ENCODE measurements at regions not wholly inside any gene's neighbourhood (a gene's known extent, or its start where the extent isn't known, plus 50 kb on each side); places are given as distances from the start of the nearest gene placed in this dataset.

DNA sequence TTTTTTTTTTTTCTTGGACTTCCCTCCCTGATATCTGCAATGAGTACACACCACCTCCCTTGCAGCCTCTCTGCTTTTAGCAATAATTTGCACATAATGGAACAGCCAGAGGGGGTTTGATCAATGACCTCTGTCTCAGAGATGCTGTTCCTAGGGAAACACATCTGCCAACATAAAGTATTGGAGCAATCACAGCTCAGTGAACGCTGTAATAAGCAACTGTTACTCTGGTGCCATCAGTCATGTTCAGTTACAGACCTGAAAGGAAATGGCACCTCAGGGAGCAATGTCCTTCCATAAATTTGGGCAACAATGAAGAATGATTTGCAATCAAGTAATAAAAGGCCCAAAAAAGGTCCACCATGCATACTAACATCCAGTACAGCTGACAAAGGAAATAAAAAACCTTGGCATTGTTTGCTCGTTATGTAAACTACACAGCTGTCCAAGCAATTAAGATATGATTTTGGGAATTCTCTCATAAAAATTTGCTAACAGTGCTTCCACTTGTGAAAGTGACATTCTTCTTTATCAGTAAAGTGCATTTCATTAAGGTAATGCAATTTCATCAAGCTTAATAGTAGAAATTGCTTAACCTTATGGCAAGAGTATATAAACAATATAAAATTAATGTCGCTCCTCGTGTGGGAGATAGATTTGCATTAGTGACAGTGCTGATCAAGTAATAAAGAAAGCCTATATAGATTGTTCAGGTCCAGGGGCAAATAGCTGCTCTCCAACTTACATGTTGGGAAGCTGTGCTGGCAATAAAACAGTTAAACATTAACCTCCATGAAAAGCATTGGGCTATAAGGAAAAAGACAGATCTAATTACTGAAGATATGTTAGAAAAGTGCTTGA is 167.8 kb downstream of the RASEF start:
- CTCF ChIA-PET = no interaction called here
- POLR2A ChIA-PET (ENCODE audit: low non-redundant PET) = no interaction called here
- intact Hi-C loops (cut with micrococcal nuclease; ENCODE audit: unreplicated experiment) = no loop called here

DNA sequence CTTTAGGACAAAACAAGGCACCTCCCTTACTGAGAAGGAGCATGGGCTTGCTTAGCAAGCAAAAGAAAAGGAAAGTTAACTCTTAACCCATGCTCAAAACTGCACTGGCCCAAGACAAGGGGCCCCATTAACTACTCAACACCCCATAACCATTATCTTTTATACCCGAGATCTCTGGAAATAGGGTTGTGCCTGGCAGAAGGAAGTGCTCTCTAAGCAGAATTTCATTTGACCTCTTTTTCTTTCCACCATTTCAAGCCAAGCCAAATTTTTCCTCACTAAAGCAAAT is 167.2 kb downstream of the RASEF start:
- DNase-seq (ENCODE audit: low spot score) = no peak
- intact Hi-C loops (cut with micrococcal nuclease; ENCODE audit: unreplicated experiment) = no loop called here
- CTCF ChIA-PET = no interaction called here
- Histone ChIP-seq H3K27me3 (replicated peaks; ENCODE audit: insufficient read depth, low read depth, low read length, poor library complexity) (no peaks in the 10 kb centered on the region), H3K4me3 (ENCODE audit: low read depth, low read length, poor library complexity, severe bottlenecking) (no peak overlapping the region), H3K27ac (ENCODE audit: low read depth, low read length, poor library complexity, severe bottlenecking) (no peak overlapping the region), H3K36me3 (ENCODE audit: insufficient read depth, low read length, poor library complexity, severe bottlenecking) (no peaks in the 10 kb centered on the region), H3K4me1 (ENCODE audit: insufficient read depth, low read length, poor library complexity, severe bottlenecking) (no peaks in the 10 kb centered on the region), H3K9me3 (ENCODE audit: low read depth, low read length, poor library complexity, severe bottlenecking) (no peaks in the 10 kb centered on the region)
- BruUV-seq (replicated peaks) = no TSS peak
- no peak for TF ChIP-seq EZH2 (IDR thresholded peaks at IDR 0.05; ENCODE audit: borderline replicate concordance, low read depth, low read length, poor library complexity, severe bottlenecking)
- TF ChIP-seq, protein P1, sequence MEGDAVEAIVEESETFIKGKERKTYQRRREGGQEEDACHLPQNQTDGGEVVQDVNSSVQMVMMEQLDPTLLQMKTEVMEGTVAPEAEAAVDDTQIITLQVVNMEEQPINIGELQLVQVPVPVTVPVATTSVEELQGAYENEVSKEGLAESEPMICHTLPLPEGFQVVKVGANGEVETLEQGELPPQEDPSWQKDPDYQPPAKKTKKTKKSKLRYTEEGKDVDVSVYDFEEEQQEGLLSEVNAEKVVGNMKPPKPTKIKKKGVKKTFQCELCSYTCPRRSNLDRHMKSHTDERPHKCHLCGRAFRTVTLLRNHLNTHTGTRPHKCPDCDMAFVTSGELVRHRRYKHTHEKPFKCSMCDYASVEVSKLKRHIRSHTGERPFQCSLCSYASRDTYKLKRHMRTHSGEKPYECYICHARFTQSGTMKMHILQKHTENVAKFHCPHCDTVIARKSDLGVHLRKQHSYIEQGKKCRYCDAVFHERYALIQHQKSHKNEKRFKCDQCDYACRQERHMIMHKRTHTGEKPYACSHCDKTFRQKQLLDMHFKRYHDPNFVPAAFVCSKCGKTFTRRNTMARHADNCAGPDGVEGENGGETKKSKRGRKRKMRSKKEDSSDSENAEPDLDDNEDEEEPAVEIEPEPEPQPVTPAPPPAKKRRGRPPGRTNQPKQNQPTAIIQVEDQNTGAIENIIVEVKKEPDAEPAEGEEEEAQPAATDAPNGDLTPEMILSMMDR (conservative IDR thresholded peaks at IDR 0.05; ENCODE audit: low read depth, low read length) = no peak
- POLR2A ChIA-PET (ENCODE audit: low non-redundant PET) = no interaction called here

More for the DNA sequence above, 167.8 kb downstream of the RASEF start:
- H3K9me3 ChIP-seq (ENCODE audit: low read depth, low read length, poor library complexity, severe bottlenecking) = no peaks in the 10 kb centered on the region
- H3K4me3 ChIP-seq (ENCODE audit: low read depth, low read length, poor library complexity, severe bottlenecking) = no peak overlapping the region
- no peaks in the 10 kb centered on the region for H3K4me1 ChIP-seq (ENCODE audit: insufficient read depth, low read length, poor library complexity, severe bottlenecking)
- BruUV-seq (replicated peaks) = no TSS peak
- DNase-seq (ENCODE audit: low spot score) = no peak
- H3K27me3 ChIP-seq (replicated peaks; ENCODE audit: insufficient read depth, low read depth, low read length, poor library complexity) = no peaks in the 10 kb centered on the region
- TF ChIP-seq EZH2 (IDR thresholded peaks at IDR 0.05; ENCODE audit: borderline replicate concordance, low read depth, low read length, poor library complexity, severe bottlenecking) = no peak
- TF ChIP-seq, protein P1 (conservative IDR thresholded peaks at IDR 0.05; ENCODE audit: low read depth, low read length) = no peak
- H3K27ac ChIP-seq (ENCODE audit: low read depth, low read length, poor library complexity, severe bottlenecking) = no peak overlapping the region
- H3K36me3 ChIP-seq (ENCODE audit: insufficient read depth, low read length, poor library complexity, severe bottlenecking) = no peaks in the 10 kb centered on the region

DNA sequence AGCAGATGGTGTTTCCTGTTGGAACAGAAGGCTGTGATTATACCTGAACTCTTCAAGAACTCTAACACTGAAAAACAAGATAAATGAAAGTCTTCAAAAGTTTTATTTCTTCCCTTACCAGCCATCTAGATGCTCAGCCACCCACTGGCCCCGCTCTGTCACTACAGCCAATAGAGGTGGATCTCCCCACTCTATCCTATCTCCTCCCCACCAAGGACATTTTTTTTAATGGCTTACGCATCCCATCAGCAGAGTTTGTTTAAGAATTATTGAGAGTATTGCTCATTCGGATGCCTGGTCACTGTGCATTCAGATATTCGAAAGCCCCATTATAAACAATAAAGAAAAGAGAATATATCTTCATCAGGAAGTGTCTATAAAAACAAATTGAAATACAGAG is 159.4 kb downstream of the RASEF start:
- TF ChIP-seq, protein P1 (conservative IDR thresholded peaks at IDR 0.05; ENCODE audit: low read depth, low read length) = no peak
- no peak for TF ChIP-seq EZH2 (IDR thresholded peaks at IDR 0.05; ENCODE audit: borderline replicate concordance, low read depth, low read length, poor library complexity, severe bottlenecking)
- intact Hi-C loops (cut with micrococcal nuclease; ENCODE audit: unreplicated experiment) = no loop called here
- no TSS peak for BruUV-seq (replicated peaks)
- no peaks in the 10 kb centered on the region for H3K4me1 ChIP-seq (ENCODE audit: insufficient read depth, low read length, poor library complexity, severe bottlenecking)
- ChIA-PET CTCF (no interaction called here), POLR2A (ENCODE audit: low non-redundant PET) (no interaction called here)
- no peaks in the 10 kb centered on the region for H3K36me3 ChIP-seq (ENCODE audit: insufficient read depth, low read length, poor library complexity, severe bottlenecking)
- peaks cover 25% of the 10 kb centered on the region for H3K27me3 ChIP-seq (replicated peaks; ENCODE audit: insufficient read depth, low read depth, low read length, poor library complexity)
- no peak overlapping the region for H3K27ac ChIP-seq (ENCODE audit: low read depth, low read length, poor library complexity, severe bottlenecking)
- DNase-seq (ENCODE audit: low spot score) = no peak
- H3K4me3 ChIP-seq (ENCODE audit: low read depth, low read length, poor library complexity, severe bottlenecking) = no peak overlapping the region
- no peaks in the 10 kb centered on the region for H3K9me3 ChIP-seq (ENCODE audit: low read depth, low read length, poor library complexity, severe bottlenecking)

Data from A673 (cell line).